Fibroblast of the aortic adventitia (primary cell): ENCODE measurements at regions not wholly inside any gene's neighbourhood (a gene's known extent, or its start where the extent isn't known, plus 50 kb on each side); places are given as distances from the start of the nearest gene placed in this dataset.

Source experiments
- DNase-seq: peaks from one replicate; pipeline ENCODE4 v3.0.0-alpha.2; 2010; ENCODE audit warnings: low read depth
- H3K4me3 ChIP-seq: 2 replicates; pipeline ENCODE4 v1.5.1; 2011; ENCODE audit warnings: low read depth, mild to moderate bottlenecking, control low read depth, low read length, moderate library complexity
- CTCF ChIP-seq: IDR thresholded peaks from 2 replicates; pipeline ENCODE4 v1.5.1; 2011; ENCODE audit warnings: mild to moderate bottlenecking, low read length, control low read depth, inconsistent platforms; ENCODE audit not compliant: insufficient read depth

- H3K4me3 ChIP-seq, result no peak overlapping the region
- no peak for DNase-seq
- TF ChIP-seq CTCF, result no peak
Observed at GRCh38 chr4:185920171-185920570, 108.2 kb upstream of the SORBS2 start.

GRCh38 chr4:185920691-185921260, 108.8 kb upstream of the SORBS2 start:
- no peak for DNase-seq
- no peak overlapping the region for H3K4me3 ChIP-seq
- no peak for TF ChIP-seq CTCF

GRCh38 chr4:185921583-185922555, 109.9 kb upstream of the SORBS2 start:
- no peak for TF ChIP-seq CTCF
- peak; percentile 27 for DNase-seq

GRCh38 chr4:185924458-185925044, 112.6 kb upstream of the SORBS2 start:
- no peak for TF ChIP-seq CTCF
- DNase-seq, result no peak
- no peak overlapping the region for H3K4me3 ChIP-seq

More at GRCh38 chr4:185921583-185922555, 109.9 kb upstream of the SORBS2 start:
- H3K4me3 ChIP-seq, result no peak overlapping the region

- TF ChIP-seq CTCF, result no peak
- H3K4me3 ChIP-seq, result no peak overlapping the region
- DNase-seq, result no peak
Observed at GRCh38 chr4:185925910-185926360, 113.9 kb upstream of the SORBS2 start.

- DNase-seq, result no peak
- TF ChIP-seq CTCF, result no peak
- no peak overlapping the region for H3K4me3 ChIP-seq
Observed at GRCh38 chr4:185931375-185931774, 119.4 kb upstream of the SORBS2 start.
